H1 (cell line): ENCODE measurements at regions not wholly inside any gene's neighbourhood (a gene's known extent, or its start where the extent isn't known, plus 50 kb on each side); places are given as distances from the start of the nearest gene placed in this dataset.
A peak's percentile ranks its signal among the peaks of the same experiment; 100 is the strongest.

Experiments
- CTCF ChIA-PET: fragments of 300-600 bp; sonication (Branson Sonifier 250); formaldehyde crosslinking; loops from one replicate; lab custom pipeline; 2021; ENCODE audit not compliant: partially characterized antibody; lab: Charles Lee
- POLR2A ChIA-PET: fragments of 300-600 bp; sonication (Branson Sonifier 250); formaldehyde crosslinking; loops from one replicate; lab custom pipeline; 2021; ENCODE audit warnings: inconsistent platforms; ENCODE audit not compliant: partially characterized antibody; lab: Charles Lee
- DNase-seq, 2 experiments: peaks; one replicate each; pipeline versions ENCODE4 v3.0.0 to v3.0.0-alpha.2; 2010 to 2022; ENCODE audit warnings: low spot score in 2 of 2, low read depth in 1 of 2, mixed read lengths in 1 of 2
- FAIRE-seq: peaks from 2 replicates; lab custom pipeline; 2011; peaks lifted over from hg19 to GRCh38; lab: Jason Lieb, UNC
- H2AFZ ChIP-seq: 2 replicates; pipeline ENCODE4 v1.8.1; 2012; ENCODE audit warnings: low read length, inconsistent platforms
- H2AK5ac ChIP-seq: 2 replicates; pipeline ENCODE4 v1.6.1; 2013; ENCODE audit warnings: low read depth, low read length
- H2BK120ac ChIP-seq: replicated peaks from 2 replicates; pipeline ENCODE3; 2013; ENCODE audit warnings: low read depth, low read length, inconsistent platforms
- H2BK12ac ChIP-seq: 2 replicates; pipeline ENCODE4 v1.6.1; 2013; ENCODE audit warnings: low read depth, low read length
- H2BK15ac ChIP-seq: 2 replicates; pipeline ENCODE4 v1.6.1; 2013; ENCODE audit warnings: low read length
- H2BK20ac ChIP-seq: 2 replicates; pipeline ENCODE4 v1.6.1; 2013; ENCODE audit warnings: low read length
- H2BK5ac ChIP-seq: 2 replicates; pipeline ENCODE4 v1.6.1; 2013; ENCODE audit warnings: low read depth, low read length
- H3K14ac ChIP-seq: 2 replicates; pipeline ENCODE4 v1.6.1; 2013; ENCODE audit warnings: inconsistent platforms; ENCODE audit not compliant: insufficient read length
- H3K18ac ChIP-seq: 2 replicates; pipeline ENCODE4 v1.6.1; 2013; ENCODE audit warnings: low read length; ENCODE audit errors: extremely low read depth
- H3K23ac ChIP-seq: 2 replicates; pipeline ENCODE4 v1.6.1; 2013; ENCODE audit warnings: inconsistent platforms; ENCODE audit not compliant: insufficient read length
- H3K23me2 ChIP-seq: 2 replicates; pipeline ENCODE4 v1.6.1; 2013; ENCODE audit warnings: low read depth, low read length
- H3K27ac ChIP-seq: 2 replicates; pipeline ENCODE4 v1.6.1; 2011; ENCODE audit warnings: low read depth, low read length, inconsistent platforms
- H3K27me3 ChIP-seq, 4 experiments: replicated peaks in 1 of 4; 1 replicate in 1 of 4; 2 replicates in 3 of 4; pipeline versions ENCODE4 v1.6.1 to v1.8.1; 2011 to 2013; ENCODE audit warnings: low read length in 3 of 4, mild to moderate bottlenecking in 3 of 4, inconsistent platforms in 2 of 4, mixed read lengths in 2 of 4, moderate library complexity in 1 of 4; ENCODE audit not compliant: control insufficient read depth in 3 of 4, insufficient read depth in 3 of 4; ENCODE audit errors: extremely low read depth in 1 of 4
- H3K36me3 ChIP-seq, 4 experiments: 2 replicates each; pipeline versions ENCODE4 v1.6.1 to v1.8.1; 2011 to 2013; ENCODE audit warnings: mild to moderate bottlenecking in 4 of 4, low read length in 3 of 4, moderate library complexity in 2 of 4, control low read depth in 1 of 4, inconsistent platforms in 1 of 4; ENCODE audit not compliant: insufficient read depth in 4 of 4, control insufficient read depth in 2 of 4
- H3K4ac ChIP-seq: replicated peaks from 2 replicates; pipeline ENCODE3; 2013; ENCODE audit warnings: low read length, low read depth, mixed read lengths, inconsistent platforms; ENCODE audit not compliant: insufficient read length
- H3K4me1 ChIP-seq, 4 experiments: replicated peaks in 1 of 4; 1 replicate in 1 of 4; 2 replicates in 3 of 4; pipeline versions ENCODE4 v1.6.1 to v1.8.1; 2011 to 2013; ENCODE audit warnings: low read length in 3 of 4, inconsistent platforms in 2 of 4, mixed read lengths in 1 of 4; ENCODE audit not compliant: insufficient read depth in 4 of 4, control insufficient read depth in 3 of 4
- H3K4me2 ChIP-seq, 2 experiments: 2 replicates each; pipeline versions ENCODE4 v1.6.1 to v1.8.1; 2011 to 2013; ENCODE audit warnings: low read depth in 2 of 2, low read length in 2 of 2, control low read depth in 1 of 2, inconsistent platforms in 1 of 2, mild to moderate bottlenecking in 1 of 2; ENCODE audit not compliant: insufficient read depth in 1 of 2
- H3K4me3 ChIP-seq, 4 experiments: fragments of 200-600, 300-600 bp in 1 of 4; sonication (generic), shearing (Covaris generic), sonication (Bioruptor Twin) in 1 of 4; 2 replicates each; pipeline versions ENCODE4 v1.5.1 to v1.8.1; 2011 to 2016; ENCODE audit warnings: low read length in 4 of 4, low read depth in 3 of 4, control low read depth in 2 of 4, inconsistent platforms in 2 of 4, mild to moderate bottlenecking in 2 of 4, mixed read lengths in 1 of 4, moderate library complexity in 1 of 4; ENCODE audit not compliant: insufficient read depth in 2 of 4; ENCODE audit errors: extremely low read depth in 1 of 4
- H3K56ac ChIP-seq: replicated peaks from 2 replicates; pipeline ENCODE3; 2013; ENCODE audit warnings: low read depth, mild to moderate bottlenecking, mixed read lengths, low read length, inconsistent platforms; ENCODE audit not compliant: insufficient read length
- H3K79me1 ChIP-seq: 2 replicates; pipeline ENCODE4 v1.6.1; 2013; ENCODE audit warnings: low read depth, low read length, control low read depth
- H3K79me2 ChIP-seq, 2 experiments: 2 replicates each; pipeline versions ENCODE4 v1.6.1 to v1.8.1; 2012 to 2013; ENCODE audit warnings: low read length in 2 of 2, mild to moderate bottlenecking in 2 of 2, inconsistent platforms in 1 of 2; ENCODE audit not compliant: insufficient read depth in 2 of 2, control insufficient read depth in 1 of 2
- H3K9ac ChIP-seq, 4 experiments: replicated peaks in 1 of 4; 1 replicate in 1 of 4; 2 replicates in 3 of 4; pipeline versions ENCODE4 v1.6.1 to v1.8.1; 2011 to 2013; ENCODE audit warnings: low read depth in 3 of 4, low read length in 3 of 4, control low read depth in 2 of 4, mild to moderate bottlenecking in 2 of 4, moderate library complexity in 2 of 4, inconsistent platforms in 1 of 4; ENCODE audit errors: extremely low read depth in 1 of 4
- H3K9me3 ChIP-seq, 2 experiments: 2 replicates each; pipeline versions ENCODE4 v1.6.1 to v1.8.1; 2012 to 2013; ENCODE audit warnings: mild to moderate bottlenecking in 2 of 2, moderate library complexity in 2 of 2, control low read depth in 1 of 2, inconsistent platforms in 1 of 2, low read depth in 1 of 2, low read length in 1 of 2, mixed read lengths in 1 of 2; ENCODE audit not compliant: insufficient read depth in 2 of 2
- H4K20me1 ChIP-seq, 2 experiments: replicated peaks in 1 of 2; 2 replicates each; pipeline versions ENCODE3 to v1.8.1; 2011 to 2013; ENCODE audit warnings: inconsistent platforms in 2 of 2, low read length in 2 of 2, mild to moderate bottlenecking in 1 of 2; ENCODE audit not compliant: insufficient read depth in 2 of 2, control insufficient read depth in 1 of 2
- H4K5ac ChIP-seq: 2 replicates; pipeline ENCODE4 v1.6.1; 2013; ENCODE audit warnings: low read length, low read depth, mixed read lengths, inconsistent platforms; ENCODE audit not compliant: insufficient read length
- H4K8ac ChIP-seq: 2 replicates; pipeline ENCODE4 v1.8.0; 2013; ENCODE audit warnings: mild to moderate bottlenecking, moderate library complexity, low read length, inconsistent platforms; ENCODE audit not compliant: insufficient read depth; ENCODE audit errors: extremely low read depth
- H4K91ac ChIP-seq: replicated peaks from 2 replicates; pipeline ENCODE3; 2013; ENCODE audit warnings: low read length, mixed read lengths, inconsistent platforms; ENCODE audit not compliant: insufficient read length
- CEBPB ChIP-seq: IDR thresholded peaks from 2 replicates; pipeline ENCODE4 v1.6.1; 2012; ENCODE audit warnings: low read depth, low read length
- EGR1 ChIP-seq: IDR thresholded peaks from 2 replicates; pipeline ENCODE4 v1.6.1; 2011; ENCODE audit warnings: low read depth, low read length, borderline replicate concordance
- FOSL1 ChIP-seq: IDR thresholded peaks from 2 replicates; pipeline ENCODE4 v1.6.1; 2011; ENCODE audit warnings: mild to moderate bottlenecking, low read depth, low read length, moderate library complexity; ENCODE audit not compliant: insufficient read depth
- GABPA ChIP-seq: IDR thresholded peaks from 2 replicates; pipeline ENCODE4 v1.6.1; 2011; ENCODE audit warnings: mild to moderate bottlenecking, low read length, moderate library complexity, borderline replicate concordance; ENCODE audit not compliant: insufficient read depth
- HDAC6 ChIP-seq: IDR thresholded peaks from one replicate; pipeline ENCODE4 v1.7.1; 2012; ENCODE audit warnings: low read depth, mild to moderate bottlenecking, inconsistent platforms, low read length, moderate library complexity
- SIRT6 ChIP-seq: IDR thresholded peaks from one replicate; pipeline ENCODE4 v1.7.1; 2012; ENCODE audit warnings: low read length, inconsistent platforms
- SP1 ChIP-seq: IDR thresholded peaks from 2 replicates; pipeline ENCODE4 v1.6.1; 2011; ENCODE audit warnings: low read depth, low read length
- SP4 ChIP-seq: IDR thresholded peaks from 2 replicates; pipeline ENCODE4 v1.6.1; 2012; ENCODE audit warnings: low read length, inconsistent platforms
- TCF12 ChIP-seq: IDR thresholded peaks from 2 replicates; pipeline ENCODE4 v1.6.1; 2011; ENCODE audit warnings: low read depth, mild to moderate bottlenecking, low read length
- YY1 ChIP-seq: IDR thresholded peaks from 2 replicates; pipeline ENCODE4 v1.6.1; 2011; ENCODE audit warnings: low read depth, mild to moderate bottlenecking, low read length
- ZNF274 ChIP-seq: IDR thresholded peaks from 2 replicates; pipeline ENCODE4 v1.7.0; 2012; ENCODE audit warnings: low read length, borderline replicate concordance; ENCODE audit errors: extremely low read depth
- WGBS, 2 experiments: shearing (Covaris generic) in 1 of 2; methylation state at CpG; one replicate each; pipeline versions ENCODE4 v1.1.6 to v1.1.7; 2013 to 2015; ENCODE audit warnings: low lambda C conversion rate in 2 of 2, mixed read lengths in 2 of 2, inconsistent platforms in 1 of 2, low coverage in 1 of 2, missing lambda C conversion rate in 1 of 2; ENCODE audit not compliant: insufficient replicate concordance in 2 of 2, insufficient coverage in 1 of 2, insufficient read length in 1 of 2; ENCODE audit errors: extremely low coverage in 1 of 2, missing lambda C conversion rate in 1 of 2; 5-methylcytosine and 5-hydroxymethylcytosine counted together

DNA sequence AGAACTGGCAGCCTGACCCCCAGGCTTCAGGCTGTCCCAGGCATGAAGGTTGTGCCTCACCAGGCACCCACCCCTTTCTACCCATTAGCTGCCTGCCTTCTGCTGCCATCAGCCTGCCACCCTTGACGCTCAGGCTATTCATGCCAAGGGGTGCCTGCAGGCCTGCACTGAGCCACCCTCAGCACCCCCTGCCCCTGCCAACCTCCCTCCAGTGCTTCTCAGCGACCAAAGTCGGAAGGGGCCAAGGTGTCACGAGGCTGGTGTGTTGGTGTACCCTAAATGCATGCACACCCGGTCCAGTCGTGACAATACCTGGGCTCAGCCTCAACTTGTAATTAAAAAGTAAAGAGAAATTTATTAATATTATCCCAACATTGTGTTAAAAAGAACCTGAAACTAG, 422.7 kb downstream of the ARL4A start:
- Histone ChIP-seq H3K9me3 (no peaks in the 10 kb centered on the region; a peak in 1 of 4 replicates), H3K4me1 (peaks cover 0 to 2% (median 0%) of the 10 kb centered on the region in 4 experiments; a peak in 1 of 7 replicates), H3K27me3 (no peaks in the 10 kb centered on the region), H3K9ac (no peak overlapping the region), H2AFZ (peak overlapping the region; percentile 73; the same call in 1 of the 2 replicates), H4K8ac (no peak overlapping the region), H2BK20ac (no peak overlapping the region), H4K20me1 (no peaks in the 10 kb centered on the region), H2BK15ac (no peak overlapping the region), H3K4me2 (no peak overlapping the region), H3K18ac (no peak overlapping the region), H2BK5ac (no peak overlapping the region), H3K27ac (no peak overlapping the region), H3K4ac (no peak overlapping the region), H3K14ac (no peak overlapping the region), H3K23ac (no peak overlapping the region), H3K36me3 (no peaks in the 10 kb centered on the region), H4K91ac (no peak overlapping the region), H3K79me1 (no peaks in the 10 kb centered on the region), H3K56ac (no peak overlapping the region), H2BK120ac (no peak overlapping the region), H3K23me2 (no peaks in the 10 kb centered on the region), H3K4me3 (no peak overlapping the region), H3K79me2 (no peaks in the 10 kb centered on the region), H4K5ac (no peak overlapping the region), H2AK5ac (no peak overlapping the region), H2BK12ac (no peak overlapping the region)
- no peak for DNase-seq
- ChIA-PET POLR2A (no interaction called here), CTCF (interaction anchor here (0.8 kb wide), 1 partner anchor 424 kb away, joined by 3 read pairs; no protein-coding TSS in a partner anchor)
- TF ChIP-seq SIRT6 (no peak), SP4 (no peak), YY1 (no peak), FOSL1 (no peak), CEBPB (no peak), ZNF274 (no peak), TCF12 (no peak), EGR1 (no peak), HDAC6 (no peak), SP1 (no peak), GABPA (no peak)
- 90% methylated on average over 6 of the region's 6 CpGs; no CpG with 5 or more reads in 1 of the 2 experiments for WGBS, 2 experiments
- FAIRE-seq = no peak
